A673 (cell line): ENCODE measurements at regions not wholly inside any gene's neighbourhood (a gene's known extent, or its start where the extent isn't known, plus 50 kb on each side); places are given as distances from the start of the nearest gene placed in this dataset.

ENCODE experiments used
- BruUV-seq: library from RNA; stranded (reverse); fragments of 400-500 nt; replicated peaks from 2 replicates; lab custom pipeline; 2021; lab: Mats Ljungman, UMichigan
- CTCF ChIA-PET: fragments of 300-600 bp; sonication (Branson Sonifier 250); formaldehyde crosslinking; loops from one replicate; lab custom pipeline; 2022; ENCODE audit warnings: antibody characterized with exemption; lab: Charles Lee
- POLR2A ChIA-PET: fragments of 300-600 bp; sonication (Branson Sonifier 250); formaldehyde crosslinking; loops from one replicate; lab custom pipeline; 2022; ENCODE audit warnings: antibody characterized with exemption; ENCODE audit not compliant: low non-redundant PET; lab: Charles Lee
- DNase-seq: peaks from one replicate; pipeline ENCODE4 v3.0.0-alpha.2; 2015; ENCODE audit warnings: low spot score
- H3K27ac ChIP-seq: fragments of 200-600 bp; sonication (generic); 2 replicates; pipeline ENCODE4 v1.5.1; 2016; ENCODE audit warnings: mixed run types, low read depth, mild to moderate bottlenecking, mixed read lengths, antibody characterized with exemption, low read length; ENCODE audit not compliant: poor library complexity, severe bottlenecking
- H3K27me3 ChIP-seq: fragments of 200-600 bp; sonication (generic); replicated peaks from 2 replicates; pipeline ENCODE4 v1.6.1; 2017; ENCODE audit warnings: mixed run types, low read depth, mild to moderate bottlenecking, mixed read lengths, antibody characterized with exemption, low read length; ENCODE audit not compliant: insufficient read depth, poor library complexity
- H3K36me3 ChIP-seq: fragments of 200-600 bp; sonication (generic); 2 replicates; pipeline ENCODE4 v1.6.1; 2016; ENCODE audit warnings: mixed run types, mild to moderate bottlenecking, mixed read lengths, antibody characterized with exemption, low read length; ENCODE audit not compliant: insufficient read depth, poor library complexity, severe bottlenecking
- H3K4me1 ChIP-seq: fragments of 200-600 bp; sonication (generic); 2 replicates; pipeline ENCODE4 v1.6.1; 2017; ENCODE audit warnings: mixed run types, mild to moderate bottlenecking, mixed read lengths, antibody characterized with exemption, low read length; ENCODE audit not compliant: insufficient read depth, poor library complexity, severe bottlenecking
- H3K4me3 ChIP-seq: fragments of 200-600 bp; sonication (generic); 2 replicates; pipeline ENCODE4 v1.5.1; 2016; ENCODE audit warnings: low read depth, mixed run types, mild to moderate bottlenecking, mixed read lengths, low read length; ENCODE audit not compliant: poor library complexity, severe bottlenecking
- H3K9me3 ChIP-seq: fragments of 200-600 bp; sonication (generic); 2 replicates; pipeline ENCODE4 v1.6.1; 2016; ENCODE audit warnings: mixed run types, low read depth, mild to moderate bottlenecking, mixed read lengths, antibody characterized with exemption, low read length; ENCODE audit not compliant: poor library complexity, severe bottlenecking
- EZH2 ChIP-seq: fragments of 200-600 bp; sonication (generic); IDR thresholded peaks from 2 replicates; pipeline ENCODE4 v1.6.1; 2017; ENCODE audit warnings: borderline replicate concordance, low read depth, mild to moderate bottlenecking, mixed read lengths, antibody characterized with exemption, low read length; ENCODE audit not compliant: poor library complexity, severe bottlenecking
- intact Hi-C: fragments of 100-400 bp; cut with micrococcal nuclease; formaldehyde crosslinking; loops from one replicate; pipeline ENCODE4 v1.10.0; 2022; ENCODE audit not compliant: unreplicated experiment
- TF ChIP-seq, protein P1 (sequence below): fragments of 300-800, 200-600 bp; sonication (generic); conservative IDR thresholded peaks from 2 replicates; pipeline ENCODE4 v1.5.1; 2017; ENCODE audit warnings: low read depth, mild to moderate bottlenecking, antibody characterized with exemption, low read length, moderate library complexity, mixed read lengths

DNA sequence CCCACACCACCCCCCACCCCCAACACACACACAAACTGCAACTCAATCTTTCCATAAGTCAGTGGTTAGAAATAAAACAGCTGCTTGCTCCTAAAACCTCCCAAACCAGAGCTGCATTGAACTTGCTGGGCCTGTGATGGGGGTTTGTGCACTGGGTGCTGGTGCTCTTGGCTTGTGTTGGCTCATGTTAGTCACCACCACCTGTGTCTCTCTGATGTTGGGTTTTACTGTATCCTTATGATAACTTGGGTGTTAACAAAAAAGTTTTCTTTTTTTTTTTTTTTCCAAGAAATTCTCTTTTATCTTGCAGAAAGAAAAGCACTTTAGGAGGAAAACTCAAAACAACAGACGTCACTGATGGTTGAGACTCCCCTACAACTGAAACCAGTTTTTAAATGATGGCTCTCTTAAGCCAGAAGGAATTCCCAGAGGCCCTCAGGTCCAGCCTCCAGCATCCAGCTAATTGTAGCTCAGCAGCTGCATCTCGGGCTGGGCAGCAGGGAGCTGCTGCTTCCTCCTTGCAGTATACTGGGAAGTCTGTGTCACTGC, 79.9 kb upstream of the DRD2 start:
- ChIA-PET POLR2A (no interaction called here), CTCF (interaction anchor here (0.6 kb wide), 1 partner anchor 412 kb away, joined by 6 read pairs; no protein-coding TSS in a partner anchor)
- Histone ChIP-seq H3K27me3 (no peaks in the 10 kb centered on the region), H3K36me3 (no peaks in the 10 kb centered on the region), H3K4me3 (no peak overlapping the region), H3K4me1 (no peaks in the 10 kb centered on the region), H3K9me3 (no peaks in the 10 kb centered on the region), H3K27ac (no peak overlapping the region)
- intact Hi-C loops, result loop anchor here (10.0 kb wide), 2 partner anchors 180 to 220 kb away; partner anchors contain the start of genes CLDN25 and ZW10
- DNase-seq, result no peak
- no TSS peak for BruUV-seq
- TF ChIP-seq EZH2, result no peak
- TF ChIP-seq, protein P1, sequence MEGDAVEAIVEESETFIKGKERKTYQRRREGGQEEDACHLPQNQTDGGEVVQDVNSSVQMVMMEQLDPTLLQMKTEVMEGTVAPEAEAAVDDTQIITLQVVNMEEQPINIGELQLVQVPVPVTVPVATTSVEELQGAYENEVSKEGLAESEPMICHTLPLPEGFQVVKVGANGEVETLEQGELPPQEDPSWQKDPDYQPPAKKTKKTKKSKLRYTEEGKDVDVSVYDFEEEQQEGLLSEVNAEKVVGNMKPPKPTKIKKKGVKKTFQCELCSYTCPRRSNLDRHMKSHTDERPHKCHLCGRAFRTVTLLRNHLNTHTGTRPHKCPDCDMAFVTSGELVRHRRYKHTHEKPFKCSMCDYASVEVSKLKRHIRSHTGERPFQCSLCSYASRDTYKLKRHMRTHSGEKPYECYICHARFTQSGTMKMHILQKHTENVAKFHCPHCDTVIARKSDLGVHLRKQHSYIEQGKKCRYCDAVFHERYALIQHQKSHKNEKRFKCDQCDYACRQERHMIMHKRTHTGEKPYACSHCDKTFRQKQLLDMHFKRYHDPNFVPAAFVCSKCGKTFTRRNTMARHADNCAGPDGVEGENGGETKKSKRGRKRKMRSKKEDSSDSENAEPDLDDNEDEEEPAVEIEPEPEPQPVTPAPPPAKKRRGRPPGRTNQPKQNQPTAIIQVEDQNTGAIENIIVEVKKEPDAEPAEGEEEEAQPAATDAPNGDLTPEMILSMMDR, result no peak

DNA sequence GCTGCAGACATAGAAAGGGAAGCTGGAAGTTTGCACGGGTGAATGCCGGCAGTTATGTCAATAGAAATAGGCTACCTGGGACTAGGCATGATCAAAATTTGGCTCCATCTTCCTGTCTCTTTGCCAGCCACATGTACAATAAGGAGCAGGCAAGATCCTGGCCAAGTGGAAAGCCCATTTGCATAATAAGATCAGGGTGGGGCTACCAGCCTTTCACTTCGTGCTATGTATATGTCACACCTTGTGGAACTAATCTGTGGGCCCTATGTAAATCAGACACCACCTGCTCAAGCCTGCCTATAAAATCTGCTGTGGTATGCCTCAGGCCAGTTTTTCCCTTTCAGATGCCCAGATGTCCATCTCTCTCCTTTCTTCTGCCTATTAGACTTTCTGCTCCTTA, 79.3 kb upstream of the DRD2 start:
- intact Hi-C loops, result loop anchor here (5.0 to 10.0 kb wide), 3 partner anchors 180 to 243 kb away; partner anchors contain the start of genes CLDN25 and ZW10
- no peak overlapping the region for H3K4me3 ChIP-seq
- TF ChIP-seq EZH2, result no peak
- TF ChIP-seq, protein P1, result no peak
- no peaks in the 10 kb centered on the region for H3K27me3 ChIP-seq
- DNase-seq, result no peak
- H3K36me3 ChIP-seq, result no peaks in the 10 kb centered on the region
- H3K9me3 ChIP-seq, result no peaks in the 10 kb centered on the region
- no TSS peak for BruUV-seq
- no peaks in the 10 kb centered on the region for H3K4me1 ChIP-seq
- ChIA-PET POLR2A (no interaction called here), CTCF (no interaction called here)
- no peak overlapping the region for H3K27ac ChIP-seq

DNA sequence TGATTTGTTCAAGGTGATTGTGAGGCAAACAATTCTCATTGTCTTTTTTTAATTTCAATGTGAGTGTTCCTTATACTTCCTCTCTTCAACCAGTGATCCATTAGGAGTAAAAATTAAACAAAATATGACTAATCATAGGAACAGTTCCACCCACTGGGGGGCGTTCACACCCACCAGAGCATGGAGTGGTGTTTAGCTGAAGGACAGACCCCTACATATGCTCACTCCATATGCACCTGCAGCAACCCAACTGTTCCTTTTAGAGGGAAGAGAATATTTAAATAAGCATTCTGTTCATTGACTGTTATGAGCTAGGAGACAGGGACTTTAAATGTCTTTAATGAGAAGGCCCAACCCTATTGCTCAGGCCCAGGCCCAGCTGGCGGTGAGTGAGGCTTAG, 78.7 kb upstream of the DRD2 start:
- CTCF ChIA-PET, result interaction anchor here (0.7 kb wide), 1 partner anchor 242 kb away, joined by 4 read pairs; no protein-coding TSS in a partner anchor

More for the DNA sequence above, 78.7 kb upstream of the DRD2 start:
- BruUV-seq, result no TSS peak
- Histone ChIP-seq H3K27me3 (no peaks in the 10 kb centered on the region), H3K27ac (no peak overlapping the region), H3K9me3 (no peaks in the 10 kb centered on the region), H3K4me3 (no peak overlapping the region), H3K36me3 (no peaks in the 10 kb centered on the region), H3K4me1 (no peaks in the 10 kb centered on the region)
- intact Hi-C loops, result loop anchor here (5.0 to 10.0 kb wide), 3 partner anchors 181 to 243 kb away; partner anchors contain the start of genes CLDN25 and ZW10
- DNase-seq, result peak; percentile 32
- TF ChIP-seq, protein P1, result peak; percentile 39; the same call in 1 of the 2 replicates
- no peak for TF ChIP-seq EZH2
- POLR2A ChIA-PET, result no interaction called here
